CD4-positive, alpha-beta T cell (primary cell): ENCODE measurements at regions not wholly inside any gene's neighbourhood (a gene's known extent, or its start where the extent isn't known, plus 50 kb on each side); places are given as distances from the start of the nearest gene placed in this dataset.

Experiments
- ATAC-seq: fragments of 200-7000 bp; cut with Tn5 transposase; one replicate; pipeline ENCODE4 v1.10.0; 2022; ENCODE audit warnings: mild to moderate bottlenecking; ENCODE audit not compliant: poor library complexity
- CTCF ChIA-PET: fragments of 350-600 bp; sonication (Branson Sonifier 250); formaldehyde crosslinking; loops from one replicate; lab custom pipeline; 2021; ENCODE audit warnings: antibody characterized with exemption, inconsistent platforms; lab: Charles Lee
- POLR2A ChIA-PET: fragments of 350-600 bp; sonication (Branson Sonifier 250); formaldehyde crosslinking; loops from one replicate; lab custom pipeline; 2021; ENCODE audit warnings: antibody characterized with exemption, inconsistent platforms; lab: Charles Lee
- DNase-seq, 14 experiments: peaks; one replicate each; pipeline ENCODE4 v3.0.0-alpha.2; 2013 to 2020; ENCODE audit warnings: mixed read lengths in 2 of 14
- H3K27ac ChIP-seq, 2 donors: one replicate each; pipeline versions ENCODE4 v1.5.1 to v1.7.0; 2013; ENCODE audit warnings: low read length in 2 of 2, low read depth in 1 of 2, mild to moderate bottlenecking in 1 of 2
- H3K27me3 ChIP-seq, 2 experiments: 1 replicate in 1 of 2; 2 replicates in 1 of 2; pipeline versions ENCODE4 v1.6.1 to v1.7.0; 2013; ENCODE audit warnings: low read length in 2 of 2, control low read depth in 1 of 2, mild to moderate bottlenecking in 1 of 2, moderate library complexity in 1 of 2; ENCODE audit not compliant: insufficient read depth in 2 of 2, control insufficient read depth in 1 of 2
- H3K36me3 ChIP-seq: one replicate; pipeline ENCODE4 v1.6.1; 2013; ENCODE audit warnings: low read length, control low read depth; ENCODE audit not compliant: insufficient read depth
- H3K4me1 ChIP-seq: one replicate; pipeline ENCODE4 v1.6.1; 2013; ENCODE audit warnings: low read length, control low read depth; ENCODE audit not compliant: insufficient read depth
- H3K4me3 ChIP-seq: one replicate; pipeline ENCODE4 v1.5.1; 2013; ENCODE audit warnings: mild to moderate bottlenecking, low read length, moderate library complexity
- H3K9me3 ChIP-seq, 2 experiments: 1 replicate in 1 of 2; 2 replicates in 1 of 2; pipeline versions ENCODE4 v1.6.1 to v1.7.0; 2013; ENCODE audit warnings: low read length in 2 of 2, mild to moderate bottlenecking in 2 of 2, control low read depth in 1 of 2, moderate library complexity in 1 of 2; ENCODE audit not compliant: control insufficient read depth in 1 of 2, insufficient read depth in 1 of 2
- H3K27ac Mint-ChIP-seq: one replicate; pipeline ENCODE4 v1.8.0; 2020; ENCODE audit warnings: mixed read lengths
- H3K27me3 Mint-ChIP-seq: one replicate; pipeline ENCODE4 v1.8.0; 2021; ENCODE audit warnings: mixed read lengths
- H3K36me3 Mint-ChIP-seq: one replicate; pipeline ENCODE4 v1.8.0; 2021; ENCODE audit warnings: low read depth, mixed read lengths
- H3K4me1 Mint-ChIP-seq: one replicate; pipeline ENCODE4 v1.8.0; 2021; ENCODE audit warnings: low read depth, mixed read lengths
- H3K4me3 Mint-ChIP-seq: one replicate; pipeline ENCODE4 v1.8.0; 2020; ENCODE audit warnings: mild to moderate bottlenecking, mixed read lengths
- H3K9me3 Mint-ChIP-seq: one replicate; pipeline ENCODE4 v1.8.0; 2020; ENCODE audit warnings: mixed read lengths
- intact Hi-C, 2 experiments: fragments of 100-400 bp; cut with DNase I in 1 of 2; cut with micrococcal nuclease in 1 of 2; formaldehyde crosslinking; loops; one replicate each; pipeline versions ENCODE4 v1.15.1 to v1.9.0; 2023 to 2025; cut with DNase I, micrococcal nuclease
- TF ChIP-seq, protein P1 (sequence below): fragments of 200-600 bp; IDR thresholded peaks from one replicate; pipeline ENCODE4 v1.8.0; 2022; ENCODE audit warnings: antibody characterized with exemption, mild to moderate bottlenecking

DNA sequence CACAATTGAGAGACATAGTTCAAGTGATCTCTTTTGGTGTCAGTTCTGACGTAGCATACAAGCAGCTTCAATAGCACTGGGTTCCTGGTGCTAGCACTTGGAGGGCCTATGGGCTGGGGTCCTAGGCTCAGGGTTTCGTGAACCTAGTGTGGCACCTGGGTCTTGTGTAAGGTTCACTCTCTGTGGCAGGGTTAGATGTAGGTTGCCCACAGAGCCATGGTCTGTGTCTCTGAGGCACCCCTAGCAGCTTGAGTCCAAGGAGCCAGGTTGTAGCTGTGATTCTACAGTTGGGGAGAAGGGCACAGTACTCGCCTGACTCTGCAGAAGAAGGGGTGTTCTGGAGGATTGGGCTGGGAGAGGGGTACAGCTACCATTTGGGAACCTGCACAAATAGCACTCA, 282.6 kb upstream of the LRRC3B start:
- H3K4me3 ChIP-seq, result no peak overlapping the region
- no peaks in the 10 kb centered on the region for H3K9me3 ChIP-seq
- H3K27ac ChIP-seq, result no peak overlapping the region
- ATAC-seq, result no peak
- H3K9me3 Mint-ChIP-seq, result peaks cover 5% of the 10 kb centered on the region
- H3K36me3 Mint-ChIP-seq, result no peaks in the 10 kb centered on the region
- DNase-seq, result no peak
- TF ChIP-seq, protein P1, sequence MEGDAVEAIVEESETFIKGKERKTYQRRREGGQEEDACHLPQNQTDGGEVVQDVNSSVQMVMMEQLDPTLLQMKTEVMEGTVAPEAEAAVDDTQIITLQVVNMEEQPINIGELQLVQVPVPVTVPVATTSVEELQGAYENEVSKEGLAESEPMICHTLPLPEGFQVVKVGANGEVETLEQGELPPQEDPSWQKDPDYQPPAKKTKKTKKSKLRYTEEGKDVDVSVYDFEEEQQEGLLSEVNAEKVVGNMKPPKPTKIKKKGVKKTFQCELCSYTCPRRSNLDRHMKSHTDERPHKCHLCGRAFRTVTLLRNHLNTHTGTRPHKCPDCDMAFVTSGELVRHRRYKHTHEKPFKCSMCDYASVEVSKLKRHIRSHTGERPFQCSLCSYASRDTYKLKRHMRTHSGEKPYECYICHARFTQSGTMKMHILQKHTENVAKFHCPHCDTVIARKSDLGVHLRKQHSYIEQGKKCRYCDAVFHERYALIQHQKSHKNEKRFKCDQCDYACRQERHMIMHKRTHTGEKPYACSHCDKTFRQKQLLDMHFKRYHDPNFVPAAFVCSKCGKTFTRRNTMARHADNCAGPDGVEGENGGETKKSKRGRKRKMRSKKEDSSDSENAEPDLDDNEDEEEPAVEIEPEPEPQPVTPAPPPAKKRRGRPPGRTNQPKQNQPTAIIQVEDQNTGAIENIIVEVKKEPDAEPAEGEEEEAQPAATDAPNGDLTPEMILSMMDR, result no peak
- H3K36me3 ChIP-seq, result no peaks in the 10 kb centered on the region
- no peaks in the 10 kb centered on the region for H3K4me1 Mint-ChIP-seq
- H3K27ac Mint-ChIP-seq, result no peak overlapping the region
- no peaks in the 10 kb centered on the region for H3K27me3 Mint-ChIP-seq
- ChIA-PET CTCF (no interaction called here), POLR2A (no interaction called here)
- H3K27me3 ChIP-seq, result no peaks in the 10 kb centered on the region
- intact Hi-C loops, result no loop called here
- H3K4me3 Mint-ChIP-seq, result no peak overlapping the region
- H3K4me1 ChIP-seq, result no peaks in the 10 kb centered on the region

DNA sequence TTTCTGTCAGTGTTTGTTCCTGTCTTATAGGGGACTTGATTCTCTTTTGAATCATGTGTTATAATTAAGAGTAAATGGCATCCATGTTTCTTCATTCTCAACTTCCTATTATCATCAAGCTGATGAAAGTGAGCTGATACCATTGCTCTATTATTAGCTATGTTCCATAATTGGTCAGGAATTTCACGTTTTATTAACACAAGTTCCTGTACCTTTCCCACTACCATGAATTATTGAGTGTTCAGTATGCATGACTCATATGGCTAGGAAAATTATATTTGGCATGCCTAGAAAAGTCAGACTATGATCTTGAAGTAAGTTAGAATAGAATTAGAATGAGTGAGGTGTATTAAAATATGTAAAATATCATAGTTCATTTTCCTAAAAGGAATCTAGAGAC, 278.9 kb upstream of the LRRC3B start:
- ChIA-PET POLR2A (no interaction called here), CTCF (no interaction called here)
- H3K4me3 ChIP-seq, result no peak overlapping the region
- H3K27me3 Mint-ChIP-seq, result no peaks in the 10 kb centered on the region
- ATAC-seq (no peak), DNase-seq (no peak)
- TF ChIP-seq, protein P1, result no peak
- no peaks in the 10 kb centered on the region for H3K4me1 ChIP-seq
- H3K9me3 Mint-ChIP-seq, result peaks cover 7% of the 10 kb centered on the region
- H3K36me3 ChIP-seq, result no peaks in the 10 kb centered on the region
- peaks cover 0 to 20% of the 10 kb centered on the region in 2 experiments for H3K9me3 ChIP-seq
- H3K36me3 Mint-ChIP-seq, result no peaks in the 10 kb centered on the region
- no peak overlapping the region for H3K27ac Mint-ChIP-seq
- intact Hi-C loops, result no loop called here
- H3K27me3 ChIP-seq, result no peaks in the 10 kb centered on the region
- no peak overlapping the region for H3K4me3 Mint-ChIP-seq
- H3K27ac ChIP-seq, result no peak overlapping the region
- no peaks in the 10 kb centered on the region for H3K4me1 Mint-ChIP-seq

- ATAC-seq, result no peak
- H3K4me1 ChIP-seq, result no peaks in the 10 kb centered on the region
- H3K9me3 ChIP-seq, result peaks cover 0 to 20% of the 10 kb centered on the region in 2 experiments
- Mint-ChIP-seq H3K27me3 (no peaks in the 10 kb centered on the region), H3K4me3 (no peak overlapping the region), H3K36me3 (no peaks in the 10 kb centered on the region), H3K4me1 (no peaks in the 10 kb centered on the region), H3K27ac (no peak overlapping the region), H3K9me3 (peaks cover 7% of the 10 kb centered on the region)
- POLR2A ChIA-PET, result no interaction called here
- no peaks in the 10 kb centered on the region for H3K36me3 ChIP-seq
- no peaks in the 10 kb centered on the region for H3K27me3 ChIP-seq
- CTCF ChIA-PET, result no interaction called here
- intact Hi-C loops, result no loop called here
- no peak overlapping the region for H3K27ac ChIP-seq
- TF ChIP-seq, protein P1, result no peak
- DNase-seq, result no peak
- no peak overlapping the region for H3K4me3 ChIP-seq
Measured at GRCh38 chr3:26345613-26346012, 277.0 kb upstream of the LRRC3B start.
